C4-2B (cell line): ENCODE measurements at regions not wholly inside any gene's neighbourhood (a gene's known extent, or its start where the extent isn't known, plus 50 kb on each side); places are given as distances from the start of the nearest gene placed in this dataset.

Source experiments
- ZFX ChIP-seq: fragments of 450-650 bp; IDR thresholded peaks from 2 replicates; pipeline ENCODE4 v1.6.1; 2017
- TF ChIP-seq, protein P1 (sequence below): fragments of 450-650 bp; conservative IDR thresholded peaks from 2 replicates; pipeline ENCODE4 v1.5.1; 2017; ENCODE audit warnings: mild to moderate bottlenecking

DNA sequence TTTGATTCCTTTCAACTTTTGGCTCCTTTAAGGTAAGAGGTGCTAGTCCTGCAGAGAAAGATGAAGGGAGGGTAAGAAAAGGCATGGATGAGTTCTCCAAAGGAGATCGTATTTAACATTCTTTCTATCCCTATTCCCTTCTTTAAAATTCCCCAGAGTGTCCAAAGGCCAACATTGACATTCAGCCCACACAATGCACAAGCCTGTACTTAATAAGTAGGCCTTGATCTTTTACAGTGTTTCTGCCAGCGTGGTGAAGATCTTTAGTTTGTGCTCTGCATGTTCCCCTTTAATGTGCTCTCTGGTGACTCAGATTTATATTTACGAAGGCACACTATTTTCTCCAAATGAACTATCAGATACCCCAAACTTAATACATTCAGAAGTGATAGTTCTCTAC lies 582.5 kb upstream of the RGS18 start:
- TF ChIP-seq, protein P1, sequence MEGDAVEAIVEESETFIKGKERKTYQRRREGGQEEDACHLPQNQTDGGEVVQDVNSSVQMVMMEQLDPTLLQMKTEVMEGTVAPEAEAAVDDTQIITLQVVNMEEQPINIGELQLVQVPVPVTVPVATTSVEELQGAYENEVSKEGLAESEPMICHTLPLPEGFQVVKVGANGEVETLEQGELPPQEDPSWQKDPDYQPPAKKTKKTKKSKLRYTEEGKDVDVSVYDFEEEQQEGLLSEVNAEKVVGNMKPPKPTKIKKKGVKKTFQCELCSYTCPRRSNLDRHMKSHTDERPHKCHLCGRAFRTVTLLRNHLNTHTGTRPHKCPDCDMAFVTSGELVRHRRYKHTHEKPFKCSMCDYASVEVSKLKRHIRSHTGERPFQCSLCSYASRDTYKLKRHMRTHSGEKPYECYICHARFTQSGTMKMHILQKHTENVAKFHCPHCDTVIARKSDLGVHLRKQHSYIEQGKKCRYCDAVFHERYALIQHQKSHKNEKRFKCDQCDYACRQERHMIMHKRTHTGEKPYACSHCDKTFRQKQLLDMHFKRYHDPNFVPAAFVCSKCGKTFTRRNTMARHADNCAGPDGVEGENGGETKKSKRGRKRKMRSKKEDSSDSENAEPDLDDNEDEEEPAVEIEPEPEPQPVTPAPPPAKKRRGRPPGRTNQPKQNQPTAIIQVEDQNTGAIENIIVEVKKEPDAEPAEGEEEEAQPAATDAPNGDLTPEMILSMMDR = no peak
- TF ChIP-seq ZFX = no peak
